K562 (cell line): ENCODE measurements at regions not wholly inside any gene's neighbourhood (a gene's known extent, or its start where the extent isn't known, plus 50 kb on each side); places are given as distances from the start of the nearest gene placed in this dataset.

Experiments
- IRF1 ChIP-seq: sonication (generic); formaldehyde crosslinking; IDR thresholded peaks from 2 replicates; pipeline ENCODE4 v1.8.0; 2022; ENCODE audit warnings: missing genetic modification reagents, mild to moderate bottlenecking, borderline replicate concordance
- SNAPC5 ChIP-seq: fragments of 250-450 bp; sonication (Bioruptor Pico); IDR thresholded peaks from 2 replicates; pipeline ENCODE4 v1.8.0; 2021; ENCODE audit warnings: moderate library complexity, mild to moderate bottlenecking, inconsistent platforms

- no peak for TF ChIP-seq IRF1
- no peak for TF ChIP-seq SNAPC5 (CRISPR knock-in tag)
Observed at GRCh38 chr4:44848466-44848865, 122.1 kb upstream of the GNPDA2 start.
